ENCODE measurements at regions not wholly inside any gene's neighbourhood (a gene's known extent, or its start where the extent isn't known, plus 50 kb on each side); places are given as distances from the start of the nearest gene placed in this dataset.

GRCh38 chr2:150259746-150260145 lies 227.7 kb downstream of the RND3 start:
- TF ChIP-seq CTCF (IDR thresholded peaks at IDR 0.05) (no peak), POLR2AphosphoS5 (IDR thresholded peaks at IDR 0.05) (no peak), POLR2A (IDR thresholded peaks at IDR 0.05) (no peak), EP300 (IDR thresholded peaks at IDR 0.05) (no peak)

Data from suprapubic skin (tissue), 4 donors.